WERI-Rb-1 (cell line): ENCODE measurements at regions not wholly inside any gene's neighbourhood (a gene's known extent, or its start where the extent isn't known, plus 50 kb on each side); places are given as distances from the start of the nearest gene placed in this dataset.

Source experiments
- DNase-seq: peaks from one replicate; pipeline ENCODE4 v3.0.0-alpha.2; 2020
- H3K27ac ChIP-seq: fragments of 250-450 bp; sonication (Bioruptor Pico); 2 replicates; pipeline ENCODE4 v1.5.1; 2020; ENCODE audit warnings: mild to moderate bottlenecking, moderate library complexity
- H3K27me3 ChIP-seq: fragments of 250-450 bp; sonication (Bioruptor Pico); 2 replicates; pipeline ENCODE4 v1.5.1; 2021; ENCODE audit warnings: mild to moderate bottlenecking, low read depth, moderate library complexity; ENCODE audit not compliant: insufficient read depth, severe bottlenecking
- H3K36me3 ChIP-seq: fragments of 250-450 bp; sonication (Bioruptor Pico); 2 replicates; pipeline ENCODE4 v1.5.1; 2020; ENCODE audit warnings: mild to moderate bottlenecking, moderate library complexity
- H3K4me3 ChIP-seq: 2 replicates; pipeline ENCODE4 v1.5.1; 2011; ENCODE audit warnings: low read depth, mild to moderate bottlenecking, control low read depth, low read length
- H3K9me3 ChIP-seq: fragments of 250-450 bp; sonication (Bioruptor Pico); 2 replicates; pipeline ENCODE4 v1.5.1; 2021; ENCODE audit warnings: mild to moderate bottlenecking, moderate library complexity; ENCODE audit not compliant: severe bottlenecking
- TF ChIP-seq, protein P1 (sequence below): IDR thresholded peaks from 2 replicates; pipeline ENCODE4 v1.5.1; 2011; ENCODE audit warnings: low read depth, mild to moderate bottlenecking, control low read depth, inconsistent platforms, low read length

GRCh38 chr2:11936761-11937160 is 190.3 kb downstream of the LPIN1 start:
- Histone ChIP-seq H3K36me3 (no peaks in the 10 kb centered on the region), H3K27ac (no peak overlapping the region), H3K4me3 (no peak overlapping the region), H3K27me3 (no peaks in the 10 kb centered on the region), H3K9me3 (no peaks in the 10 kb centered on the region)
- TF ChIP-seq, protein P1, sequence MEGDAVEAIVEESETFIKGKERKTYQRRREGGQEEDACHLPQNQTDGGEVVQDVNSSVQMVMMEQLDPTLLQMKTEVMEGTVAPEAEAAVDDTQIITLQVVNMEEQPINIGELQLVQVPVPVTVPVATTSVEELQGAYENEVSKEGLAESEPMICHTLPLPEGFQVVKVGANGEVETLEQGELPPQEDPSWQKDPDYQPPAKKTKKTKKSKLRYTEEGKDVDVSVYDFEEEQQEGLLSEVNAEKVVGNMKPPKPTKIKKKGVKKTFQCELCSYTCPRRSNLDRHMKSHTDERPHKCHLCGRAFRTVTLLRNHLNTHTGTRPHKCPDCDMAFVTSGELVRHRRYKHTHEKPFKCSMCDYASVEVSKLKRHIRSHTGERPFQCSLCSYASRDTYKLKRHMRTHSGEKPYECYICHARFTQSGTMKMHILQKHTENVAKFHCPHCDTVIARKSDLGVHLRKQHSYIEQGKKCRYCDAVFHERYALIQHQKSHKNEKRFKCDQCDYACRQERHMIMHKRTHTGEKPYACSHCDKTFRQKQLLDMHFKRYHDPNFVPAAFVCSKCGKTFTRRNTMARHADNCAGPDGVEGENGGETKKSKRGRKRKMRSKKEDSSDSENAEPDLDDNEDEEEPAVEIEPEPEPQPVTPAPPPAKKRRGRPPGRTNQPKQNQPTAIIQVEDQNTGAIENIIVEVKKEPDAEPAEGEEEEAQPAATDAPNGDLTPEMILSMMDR: no peak
- DNase-seq: no peak

- no peaks in the 10 kb centered on the region for H3K9me3 ChIP-seq
- no peak overlapping the region for H3K27ac ChIP-seq
- H3K36me3 ChIP-seq: no peaks in the 10 kb centered on the region
- DNase-seq: no peak
- H3K4me3 ChIP-seq: no peak overlapping the region
- TF ChIP-seq, protein P1: no peak
- no peaks in the 10 kb centered on the region for H3K27me3 ChIP-seq
Observed at GRCh38 chr2:11938196-11938595, 191.8 kb downstream of the LPIN1 start.

- Histone ChIP-seq H3K4me3 (no peak overlapping the region), H3K36me3 (no peaks in the 10 kb centered on the region), H3K9me3 (no peaks in the 10 kb centered on the region), H3K27ac (no peak overlapping the region), H3K27me3 (no peaks in the 10 kb centered on the region)
- TF ChIP-seq, protein P1: no peak
- no peak for DNase-seq
Observed at GRCh38 chr2:11939523-11939922, 193.1 kb downstream of the LPIN1 start.

GRCh38 chr2:11940121-11940743 is 193.8 kb downstream of the LPIN1 start:
- Histone ChIP-seq H3K36me3 (no peaks in the 10 kb centered on the region), H3K9me3 (no peaks in the 10 kb centered on the region), H3K4me3 (no peak overlapping the region), H3K27ac (no peak overlapping the region), H3K27me3 (no peaks in the 10 kb centered on the region)
- TF ChIP-seq, protein P1: no peak
- DNase-seq: no peak

DNA sequence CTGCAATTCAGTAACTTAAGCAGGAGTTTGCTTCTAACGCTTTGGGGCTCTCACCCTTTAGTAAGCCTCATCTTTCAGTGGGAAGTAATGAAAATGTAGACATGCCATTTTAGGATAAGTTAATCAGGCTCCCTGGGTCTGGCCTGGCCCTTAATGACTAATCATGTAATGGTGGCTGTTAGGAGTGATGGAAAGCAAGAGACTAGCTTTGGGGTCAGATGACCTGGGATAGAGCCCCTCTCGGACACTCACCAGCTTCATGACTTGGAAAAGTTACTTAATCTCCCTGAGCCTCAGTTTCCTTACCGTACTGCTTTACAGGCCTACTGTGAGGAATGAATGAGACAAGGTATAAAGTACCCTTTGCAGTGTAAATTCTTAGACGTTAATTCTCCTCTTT is 194.4 kb downstream of the LPIN1 start:
- no peak overlapping the region for H3K4me3 ChIP-seq
- no peaks in the 10 kb centered on the region for H3K9me3 ChIP-seq
- H3K27me3 ChIP-seq: no peaks in the 10 kb centered on the region
- no peak for DNase-seq
- TF ChIP-seq, protein P1: no peak
- no peak overlapping the region for H3K27ac ChIP-seq
- no peaks in the 10 kb centered on the region for H3K36me3 ChIP-seq
